Ovary (tissue), 3 donors: ENCODE measurements at regions not wholly inside any gene's neighbourhood (a gene's known extent, or its start where the extent isn't known, plus 50 kb on each side); places are given as distances from the start of the nearest gene placed in this dataset.

Source experiments
- CTCF ChIP-seq, 3 donors: fragments of 450-650 bp in 2 of 3; fragments of 200-600 bp in 1 of 3; IDR thresholded peaks; one replicate each; pipeline versions ENCODE4 v1.5.1 to v1.8.0; 2016 to 2022; ENCODE audit warnings: antibody characterized with exemption in 3 of 3, mild to moderate bottlenecking in 1 of 3
- EP300 ChIP-seq: sonication (generic); formaldehyde crosslinking; IDR thresholded peaks from one replicate; pipeline ENCODE4 v1.6.1; 2017; ENCODE audit warnings: antibody characterized with exemption
- POLR2A ChIP-seq: fragments of 450-650 bp; IDR thresholded peaks from one replicate; pipeline ENCODE4 v1.6.1; 2017; ENCODE audit warnings: antibody characterized with exemption, mild to moderate bottlenecking, moderate library complexity
- donor health status: DM: no; HTN: no; CAD: no.

- TF ChIP-seq POLR2A: no peak
- TF ChIP-seq CTCF (IDR thresholded peaks at IDR 0.05): no peak
- TF ChIP-seq EP300: no peak
These were observed 1337.8 kb upstream of the DIAPH2 start for GRCh38 chrX:95346856-95347255.
